ENCODE measurements at regions not wholly inside any gene's neighbourhood (a gene's known extent, or its start where the extent isn't known, plus 50 kb on each side); places are given as distances from the start of the nearest gene placed in this dataset.
A peak's percentile ranks its signal among the peaks of the same experiment; 100 is the strongest.

GRCh38 chr7:46566097-46566774 is 645.2 kb upstream of the IGFBP3 start:
- H3K27me3 ChIP-seq (ENCODE audit: control insufficient read depth, insufficient read depth, low read length), result no peaks in the 10 kb centered on the region
- ChIA-PET CTCF (interaction anchor here (0.6 kb wide), 1 partner anchor 89 kb away, joined by 3 read pairs; no protein-coding TSS in a partner anchor), POLR2A (no interaction called here)
- no peak for TF ChIP-seq CTCF (IDR thresholded peaks at IDR 0.05; ENCODE audit: insufficient read depth, low read depth, low read length)
- DNase-seq (ENCODE audit: low read depth), result no peak
- no peaks in the 10 kb centered on the region for H3K36me3 ChIP-seq (ENCODE audit: control insufficient read depth, insufficient read depth, low read length)
- H3K4me3 ChIP-seq (ENCODE audit: low read depth, low read length), result no peak overlapping the region

- no peaks in the 10 kb centered on the region for H3K36me3 ChIP-seq (ENCODE audit: control insufficient read depth, insufficient read depth, low read length)
- no peak overlapping the region for H3K4me3 ChIP-seq (ENCODE audit: low read depth, low read length)
- no peaks in the 10 kb centered on the region for H3K27me3 ChIP-seq (ENCODE audit: control insufficient read depth, insufficient read depth, low read length)
- no peak for TF ChIP-seq CTCF (IDR thresholded peaks at IDR 0.05; ENCODE audit: insufficient read depth, low read depth, low read length)
- no peak for DNase-seq (ENCODE audit: low read depth)
- CTCF ChIA-PET, result interaction anchor here (0.6 kb wide), 1 partner anchor 89 kb away, joined by 3 read pairs; no protein-coding TSS in a partner anchor
- POLR2A ChIA-PET, result no interaction called here
Measured at GRCh38 chr7:46565253-46566096, 644.4 kb upstream of the IGFBP3 start.

DNA sequence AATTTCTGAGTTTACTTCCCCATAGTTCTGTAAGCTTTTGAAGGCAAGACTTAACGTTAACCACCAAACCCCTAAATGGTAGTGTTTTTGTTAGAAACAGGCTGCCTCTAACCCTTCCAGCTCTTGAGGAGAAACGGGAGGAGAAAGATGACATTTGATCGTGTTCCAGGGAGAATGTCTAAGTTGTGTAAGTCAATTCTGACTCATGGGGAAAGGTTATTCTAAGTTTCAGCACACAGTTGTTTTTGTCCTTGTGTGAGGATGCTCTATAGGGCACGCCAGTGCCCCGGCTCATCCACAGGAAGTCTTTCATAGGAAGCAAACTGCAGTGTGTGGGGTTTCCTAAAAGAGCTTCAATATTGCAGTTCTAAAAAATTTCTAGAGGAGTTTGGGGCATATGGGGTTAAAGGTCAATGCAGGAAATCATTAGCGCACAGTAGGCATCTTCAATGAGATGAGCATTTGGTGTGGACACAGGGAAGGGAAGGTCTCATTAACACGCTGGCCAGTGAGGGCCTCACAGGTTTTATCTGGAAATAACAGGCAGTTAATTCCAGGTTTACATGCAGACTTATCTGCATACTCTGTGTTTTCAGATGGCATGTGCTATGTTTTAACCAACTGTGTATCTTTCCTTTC is 638.2 kb upstream of the IGFBP3 start:
- DNase-seq (ENCODE audit: low read depth), result peak; percentile 56
- no peaks in the 10 kb centered on the region for H3K36me3 ChIP-seq (ENCODE audit: control insufficient read depth, insufficient read depth, low read length)
- CTCF ChIA-PET, result interaction anchor here (1.1 to 2.4 kb wide), 3 partner anchors 9 to 641 kb away, joined by 3 to 9 read pairs (median 3); no protein-coding TSS in a partner anchor
- no peaks in the 10 kb centered on the region for H3K27me3 ChIP-seq (ENCODE audit: control insufficient read depth, insufficient read depth, low read length)
- H3K4me3 ChIP-seq (ENCODE audit: low read depth, low read length), result no peak overlapping the region
- TF ChIP-seq CTCF (IDR thresholded peaks at IDR 0.05; ENCODE audit: insufficient read depth, low read depth, low read length), result no peak
- POLR2A ChIA-PET, result no interaction called here

- POLR2A ChIA-PET, result no interaction called here
- no peak for TF ChIP-seq CTCF (IDR thresholded peaks at IDR 0.05; ENCODE audit: insufficient read depth, low read depth, low read length)
Measured at GRCh38 chr7:46558482-46559193, 637.6 kb upstream of the IGFBP3 start.

More at GRCh38 chr7:46558482-46559193, 637.6 kb upstream of the IGFBP3 start:
- H3K4me3 ChIP-seq (ENCODE audit: low read depth, low read length), result no peak overlapping the region
- no peaks in the 10 kb centered on the region for H3K27me3 ChIP-seq (ENCODE audit: control insufficient read depth, insufficient read depth, low read length)
- DNase-seq (ENCODE audit: low read depth), result peak; percentile 36
- CTCF ChIA-PET, result interaction anchor here (1.1 to 2.4 kb wide), 4 partner anchors 10 to 640 kb away, joined by 3 to 9 read pairs (median 4); no protein-coding TSS in a partner anchor
- no peaks in the 10 kb centered on the region for H3K36me3 ChIP-seq (ENCODE audit: control insufficient read depth, insufficient read depth, low read length)
